Vagina (tissue), 2 donors: ENCODE measurements at regions not wholly inside any gene's neighbourhood (a gene's known extent, or its start where the extent isn't known, plus 50 kb on each side); places are given as distances from the start of the nearest gene placed in this dataset.

Experiments used
- POLR2A ChIP-seq, 2 donors: fragments of 450-650 bp; IDR thresholded peaks; one replicate each; pipeline ENCODE4 v1.6.1; 2017; ENCODE audit warnings: antibody characterized with exemption in 2 of 2, mild to moderate bottlenecking in 2 of 2, moderate library complexity in 2 of 2
- POLR2AphosphoS5 ChIP-seq, 2 donors: sonication (generic); formaldehyde crosslinking; IDR thresholded peaks; one replicate each; pipeline ENCODE4 v1.9.0; 2017; ENCODE audit warnings: antibody characterized with exemption in 2 of 2, mild to moderate bottlenecking in 2 of 2, low read depth in 1 of 2; ENCODE audit not compliant: insufficient read depth in 1 of 2
- TF ChIP-seq, protein P1 (sequence below), 3 experiments: fragments of 450-650 bp in 2 of 3; fragments of 200-600 bp in 1 of 3; sonication (generic) in 1 of 3; IDR thresholded peaks; one replicate each; pipeline ENCODE4 v1.5.1; 2017 to 2019; ENCODE audit warnings: antibody characterized with exemption in 3 of 3, mild to moderate bottlenecking in 2 of 3, moderate library complexity in 2 of 3

- no peak for TF ChIP-seq POLR2A (IDR thresholded peaks at IDR 0.05)
- TF ChIP-seq, protein P1, sequence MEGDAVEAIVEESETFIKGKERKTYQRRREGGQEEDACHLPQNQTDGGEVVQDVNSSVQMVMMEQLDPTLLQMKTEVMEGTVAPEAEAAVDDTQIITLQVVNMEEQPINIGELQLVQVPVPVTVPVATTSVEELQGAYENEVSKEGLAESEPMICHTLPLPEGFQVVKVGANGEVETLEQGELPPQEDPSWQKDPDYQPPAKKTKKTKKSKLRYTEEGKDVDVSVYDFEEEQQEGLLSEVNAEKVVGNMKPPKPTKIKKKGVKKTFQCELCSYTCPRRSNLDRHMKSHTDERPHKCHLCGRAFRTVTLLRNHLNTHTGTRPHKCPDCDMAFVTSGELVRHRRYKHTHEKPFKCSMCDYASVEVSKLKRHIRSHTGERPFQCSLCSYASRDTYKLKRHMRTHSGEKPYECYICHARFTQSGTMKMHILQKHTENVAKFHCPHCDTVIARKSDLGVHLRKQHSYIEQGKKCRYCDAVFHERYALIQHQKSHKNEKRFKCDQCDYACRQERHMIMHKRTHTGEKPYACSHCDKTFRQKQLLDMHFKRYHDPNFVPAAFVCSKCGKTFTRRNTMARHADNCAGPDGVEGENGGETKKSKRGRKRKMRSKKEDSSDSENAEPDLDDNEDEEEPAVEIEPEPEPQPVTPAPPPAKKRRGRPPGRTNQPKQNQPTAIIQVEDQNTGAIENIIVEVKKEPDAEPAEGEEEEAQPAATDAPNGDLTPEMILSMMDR (IDR thresholded peaks at IDR 0.05): no peak
- no peak for TF ChIP-seq POLR2AphosphoS5 (IDR thresholded peaks at IDR 0.05; ENCODE audit: insufficient read depth in 1 of 2, low read depth in 1 of 2)
Observed at GRCh38 chr2:83234246-83234645, 1224.8 kb downstream of the SUCLG1 start.
